Stimulated activated CD4-positive, alpha-beta T cell treated with anti-CD3 and anti-CD28 coated beads, Interleukin-2, amount 100 ng/mL, for 24 hours (primary cell): ENCODE measurements at regions not wholly inside any gene's neighbourhood (a gene's known extent, or its start where the extent isn't known, plus 50 kb on each side); places are given as distances from the start of the nearest gene placed in this dataset.

Experiments used
- DNase-seq, 2 donors: peaks; one replicate each; pipeline ENCODE4 v3.0.0-alpha.2; 2020

DNA sequence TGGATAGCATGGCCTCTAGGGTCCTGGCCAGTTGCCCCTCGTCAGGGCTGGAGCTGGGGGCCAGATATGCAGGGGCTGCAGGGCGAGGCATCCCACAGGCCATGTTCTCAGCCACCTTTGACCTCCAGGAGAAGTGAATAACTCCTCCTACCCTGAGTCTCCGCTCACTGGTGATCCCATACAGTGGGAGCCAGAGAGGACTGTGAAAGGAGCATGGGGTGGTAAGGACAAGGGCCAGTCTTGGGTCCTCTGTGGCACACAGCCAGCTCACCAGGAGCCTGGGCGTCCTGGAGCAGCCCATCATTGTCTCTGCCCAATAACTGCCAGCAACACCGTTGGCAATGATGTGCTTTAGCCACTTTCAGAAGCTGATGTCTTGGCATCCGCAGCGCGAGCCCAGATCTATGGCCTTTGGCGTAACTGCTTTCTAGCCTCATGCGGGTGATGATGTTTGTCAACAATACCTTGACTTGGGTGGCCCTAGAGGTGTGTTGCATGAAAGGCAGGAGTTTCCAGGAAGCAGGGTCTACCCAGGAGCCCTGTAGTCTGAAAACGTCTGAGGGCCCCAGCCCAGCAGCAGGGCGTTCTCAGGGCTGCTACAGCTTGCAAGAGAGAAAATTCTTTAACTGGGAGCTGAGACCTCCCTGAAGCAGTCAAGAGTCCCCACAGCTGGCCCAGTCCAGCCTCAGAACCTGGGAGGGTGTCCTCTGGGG lies 61.1 kb upstream of the IQSEC1 start:
- no peak for DNase-seq

DNA sequence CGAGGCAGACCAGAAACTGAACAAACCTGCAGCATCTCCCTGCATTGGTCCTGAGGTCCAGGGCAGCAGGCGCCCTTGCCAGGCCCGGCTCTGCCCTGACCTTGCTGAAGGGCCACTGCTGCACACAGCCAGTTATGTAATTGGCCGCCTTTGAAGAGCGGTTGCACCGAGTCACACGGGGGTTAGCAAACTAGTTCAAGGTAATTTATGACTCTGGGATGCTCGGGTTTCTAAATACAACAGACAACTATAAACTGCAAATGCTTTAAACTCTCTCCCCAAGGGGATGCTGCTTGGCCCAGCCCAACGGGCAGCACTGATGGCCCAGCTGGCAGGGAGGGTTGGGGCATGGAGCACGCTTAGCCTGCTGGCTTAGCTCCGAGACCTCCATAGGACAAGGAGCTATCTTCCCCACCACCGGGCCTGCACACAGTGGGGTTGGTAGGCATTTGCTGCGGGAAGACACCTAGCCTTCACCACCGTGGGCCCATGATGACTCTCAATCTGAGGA lies 60.3 kb upstream of the IQSEC1 start:
- no peak for DNase-seq

DNA sequence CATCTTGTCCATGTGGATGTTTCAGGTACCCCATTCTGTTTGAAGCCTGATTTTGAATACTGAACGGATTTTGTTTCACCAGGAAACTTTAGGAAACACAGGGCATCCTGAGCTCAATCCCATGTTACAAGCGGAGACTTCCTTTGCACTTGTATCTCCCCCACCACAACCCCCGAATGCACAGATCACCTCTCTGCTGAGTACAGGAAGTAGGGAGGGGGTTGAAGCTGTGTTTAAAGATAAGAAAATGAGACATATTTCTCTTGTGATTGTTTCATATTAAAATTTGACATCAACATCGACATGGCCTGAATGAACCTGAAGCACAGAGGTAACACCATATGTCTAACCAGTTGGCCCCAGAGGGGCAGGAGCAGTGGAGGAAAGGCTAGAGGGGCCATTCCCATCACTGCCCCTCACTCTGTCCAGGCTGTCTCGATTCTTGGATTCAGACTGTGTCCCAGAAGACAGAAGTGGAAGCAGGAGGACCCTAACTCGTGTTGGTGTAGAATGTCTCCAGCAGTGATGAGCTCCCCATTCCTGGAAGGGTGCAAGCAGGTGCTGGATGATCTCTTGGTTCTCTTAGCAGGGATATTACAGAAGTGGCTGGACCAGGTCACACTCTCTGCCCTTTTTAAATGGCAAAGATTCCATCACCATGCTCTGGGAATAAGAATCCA lies 59.6 kb upstream of the IQSEC1 start:
- no peak for DNase-seq

DNA sequence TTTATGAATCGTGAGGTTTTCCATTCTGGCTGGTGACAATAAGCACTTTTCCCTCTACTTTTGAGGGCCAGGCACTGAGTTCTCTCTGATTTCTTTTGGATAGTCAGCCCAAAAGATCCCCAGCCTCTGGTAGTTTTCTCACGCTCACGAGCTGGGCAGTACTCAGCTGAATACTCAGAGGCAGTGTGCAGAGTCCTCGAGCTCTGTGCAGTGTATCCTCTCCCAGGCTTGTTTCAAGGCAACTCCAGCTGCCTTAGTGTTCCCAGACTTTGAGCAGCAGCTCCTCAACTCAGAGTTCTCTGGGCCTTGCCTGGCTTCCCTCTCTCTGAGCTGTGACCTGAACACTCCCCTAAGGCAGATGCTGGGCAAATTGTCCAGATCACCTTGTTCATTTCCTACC lies 59.1 kb upstream of the IQSEC1 start:
- DNase-seq = no peak

DNA sequence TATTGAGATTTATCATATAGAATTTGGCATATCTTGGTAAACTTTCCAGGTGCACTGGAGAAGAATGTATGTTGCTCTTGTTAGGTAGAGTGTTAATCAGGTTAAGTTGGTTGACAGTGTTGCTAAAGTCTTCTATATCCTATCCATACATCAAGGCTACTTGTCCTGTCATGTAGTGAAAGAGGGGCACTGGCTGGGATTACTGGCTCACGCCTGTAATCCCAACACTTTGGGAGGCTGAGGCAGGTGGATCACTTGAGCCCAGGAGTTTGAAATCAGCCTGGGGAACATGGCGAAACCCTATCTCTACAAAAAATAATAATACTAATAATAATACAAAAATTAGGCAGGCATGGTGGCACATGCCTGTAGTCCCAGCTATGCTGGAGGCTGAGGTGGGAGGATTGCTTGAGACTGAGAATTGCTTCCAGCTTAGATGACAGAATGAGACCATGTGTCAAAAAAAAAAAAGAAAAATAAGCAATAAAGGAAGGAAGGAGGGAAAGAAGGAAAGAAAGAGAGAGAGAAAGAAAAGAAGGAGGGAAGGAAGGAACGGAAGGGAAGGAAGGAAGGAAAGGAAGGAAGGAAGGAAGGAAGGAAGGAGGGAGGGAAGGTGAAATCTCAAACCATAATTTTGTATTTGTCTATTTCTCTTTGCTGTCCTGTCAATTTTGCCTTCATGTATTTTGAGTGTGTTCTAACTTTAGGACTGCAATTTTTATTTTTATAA lies 57.4 kb upstream of the IQSEC1 start:
- no peak for DNase-seq

DNA sequence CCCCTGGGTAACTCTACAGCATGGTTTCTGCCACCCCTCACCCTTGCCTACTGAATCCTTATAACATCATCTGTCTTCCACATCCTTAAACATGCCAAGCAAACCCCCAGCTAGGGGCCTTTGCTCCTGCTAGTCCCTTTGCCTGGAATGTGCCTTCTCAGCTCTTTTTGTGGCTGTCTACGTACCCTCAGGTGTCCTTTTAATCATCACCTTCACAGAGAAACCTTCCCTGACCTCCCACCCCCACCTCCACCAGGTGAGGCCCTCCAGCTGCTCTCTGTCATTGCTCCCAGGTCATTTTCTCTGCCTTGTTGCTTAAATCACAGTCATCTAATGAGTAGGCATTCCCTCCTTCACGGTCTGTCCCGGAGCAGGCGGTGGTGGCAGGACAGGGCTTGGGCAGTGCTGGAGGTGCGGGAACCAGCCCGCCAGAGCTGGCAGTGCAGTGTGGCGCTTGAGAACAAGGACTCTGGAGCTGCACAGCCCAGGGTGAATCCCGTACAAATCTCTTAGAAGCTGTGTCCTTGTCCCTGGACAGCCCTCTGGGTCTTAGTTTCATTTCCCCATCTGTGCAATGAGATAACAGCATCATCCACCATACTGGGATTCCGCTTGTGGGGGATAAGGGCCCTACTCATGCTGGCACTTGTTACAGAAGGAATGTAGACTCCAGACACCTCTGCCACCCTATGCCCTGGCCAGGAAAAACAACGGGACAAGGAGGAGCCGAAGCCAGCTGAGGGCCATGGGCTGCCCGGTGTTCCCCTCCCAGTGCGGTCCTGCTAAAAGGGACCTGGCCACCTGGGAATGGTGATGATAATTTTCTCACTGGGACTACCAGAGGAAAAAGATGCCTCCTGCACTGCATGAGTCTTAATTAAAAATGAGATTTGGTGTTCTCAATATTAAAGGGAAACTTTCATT lies 52.1 kb upstream of the IQSEC1 start:
- no peak for DNase-seq

DNA sequence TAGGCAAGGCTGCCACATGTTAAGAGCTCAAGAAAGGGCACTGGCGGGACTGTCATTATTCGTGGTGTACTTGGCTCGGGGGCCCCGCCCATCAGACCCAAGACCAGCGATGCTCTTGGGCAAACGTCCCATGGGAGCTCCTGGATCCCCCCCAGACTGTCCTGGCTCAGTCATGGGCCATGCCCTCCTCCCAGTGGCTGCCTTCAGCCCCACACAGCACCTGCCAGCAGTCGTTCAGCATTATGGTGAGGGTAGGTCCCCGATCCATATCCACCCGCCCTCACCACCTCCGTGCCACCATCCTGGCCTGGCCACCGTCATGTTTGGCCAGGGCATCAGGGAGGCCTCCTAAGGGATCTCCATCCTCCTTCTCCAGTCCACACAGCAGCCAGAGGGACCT lies 51.4 kb upstream of the IQSEC1 start:
- DNase-seq = no peak

DNA sequence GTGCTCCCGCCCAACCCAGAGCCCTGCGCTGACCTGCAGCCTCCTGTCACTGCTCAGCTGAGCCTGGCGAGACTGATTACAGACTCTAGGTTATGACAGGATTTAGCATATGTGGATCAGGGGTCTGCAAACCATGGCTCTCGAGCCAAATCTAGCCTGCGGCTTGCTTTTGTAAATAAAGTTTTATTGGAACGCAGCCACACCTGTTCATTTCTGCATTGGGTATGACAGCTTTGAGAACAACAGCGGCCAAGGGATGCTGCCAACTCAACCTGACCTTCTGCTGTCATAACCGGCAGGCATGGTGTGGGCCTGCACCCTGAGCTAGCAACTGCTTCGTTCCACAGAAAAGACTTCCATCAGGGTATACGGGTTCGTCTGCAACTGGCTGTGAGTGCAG lies 50.5 kb upstream of the IQSEC1 start:
- no peak for DNase-seq

DNA sequence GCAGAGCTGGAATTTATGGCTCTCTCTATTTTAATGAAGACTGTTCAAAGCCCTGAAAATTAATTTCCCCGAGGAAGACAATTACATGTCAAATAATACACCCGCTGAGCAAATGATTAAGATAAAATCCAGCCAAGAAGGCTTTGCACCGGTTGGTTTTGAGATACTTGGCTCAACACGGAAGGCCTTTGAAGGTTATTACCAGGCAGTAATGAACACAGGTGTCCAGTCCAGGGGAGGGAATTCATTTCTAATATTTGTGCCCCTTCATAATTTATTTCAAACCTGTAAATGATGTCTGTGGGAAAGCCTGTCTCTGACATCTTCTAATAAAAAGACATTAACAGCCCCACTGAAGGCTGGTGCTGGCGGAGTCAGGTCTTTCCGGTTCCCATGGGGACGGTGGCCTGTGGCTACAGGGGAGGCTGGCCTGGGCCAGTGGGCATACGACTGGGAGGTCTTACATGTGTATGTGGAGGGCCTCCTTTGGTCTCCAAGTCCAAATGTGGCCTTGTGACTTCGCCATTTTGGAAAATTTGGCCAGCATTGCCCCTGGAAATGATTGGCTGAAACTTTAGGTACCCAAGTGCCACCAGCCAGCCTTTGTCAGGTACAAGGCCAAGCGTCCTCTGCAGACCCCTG lies 49.9 kb upstream of the IQSEC1 start:
- DNase-seq = no peak
